ENCODE measurements at regions not wholly inside any gene's neighbourhood (a gene's known extent, or its start where the extent isn't known, plus 50 kb on each side); places are given as distances from the start of the nearest gene placed in this dataset.

GRCh38 chr20:6333110-6333509 lies 210.3 kb upstream of the FERMT1 start:
- TF ChIP-seq POLR2AphosphoS5 (IDR thresholded peaks at IDR 0.05; ENCODE audit: low read depth, low read length), result no peak
- no peak for TF ChIP-seq FOXP2 (optimal IDR thresholded peaks at IDR 0.05; ENCODE audit: borderline replicate concordance, extremely low read depth, extremely low read length, insufficient read depth)
- no peak for TF ChIP-seq TAF1 (IDR thresholded peaks at IDR 0.05; ENCODE audit: borderline replicate concordance, insufficient read depth, low read length)
- TF ChIP-seq SIN3A (IDR thresholded peaks at IDR 0.05; ENCODE audit: borderline replicate concordance, insufficient read depth, low read length), result no peak
- TF ChIP-seq REST (IDR thresholded peaks at IDR 0.05; ENCODE audit: insufficient read depth in 1 of 2, low read depth in 2 of 2, low read length in 2 of 2), result no peak

- TF ChIP-seq SIN3A (IDR thresholded peaks at IDR 0.05; ENCODE audit: borderline replicate concordance, insufficient read depth, low read length) (no peak), POLR2AphosphoS5 (IDR thresholded peaks at IDR 0.05; ENCODE audit: low read depth, low read length) (no peak), TAF1 (IDR thresholded peaks at IDR 0.05; ENCODE audit: borderline replicate concordance, insufficient read depth, low read length) (no peak), FOXP2 (optimal IDR thresholded peaks at IDR 0.05; ENCODE audit: borderline replicate concordance, extremely low read depth, extremely low read length, insufficient read depth) (no peak), REST (IDR thresholded peaks at IDR 0.05; ENCODE audit: insufficient read depth in 1 of 2, low read depth in 2 of 2, low read length in 2 of 2) (no peak)
These were observed 189.2 kb upstream of the FERMT1 start for GRCh38 chr20:6311841-6312655.

GRCh38 chr20:6311097-6311496 lies 188.3 kb upstream of the FERMT1 start:
- TF ChIP-seq REST (IDR thresholded peaks at IDR 0.05; ENCODE audit: insufficient read depth in 1 of 2, low read depth in 2 of 2, low read length in 2 of 2) (no peak), FOXP2 (optimal IDR thresholded peaks at IDR 0.05; ENCODE audit: borderline replicate concordance, extremely low read depth, extremely low read length, insufficient read depth) (no peak), TAF1 (IDR thresholded peaks at IDR 0.05; ENCODE audit: borderline replicate concordance, insufficient read depth, low read length) (no peak), SIN3A (IDR thresholded peaks at IDR 0.05; ENCODE audit: borderline replicate concordance, insufficient read depth, low read length) (no peak), POLR2AphosphoS5 (IDR thresholded peaks at IDR 0.05; ENCODE audit: low read depth, low read length) (no peak)

- TF ChIP-seq REST (IDR thresholded peaks at IDR 0.05; ENCODE audit: insufficient read depth in 1 of 2, low read depth in 2 of 2, low read length in 2 of 2) (no peak), POLR2AphosphoS5 (IDR thresholded peaks at IDR 0.05; ENCODE audit: low read depth, low read length) (no peak), TAF1 (IDR thresholded peaks at IDR 0.05; ENCODE audit: borderline replicate concordance, insufficient read depth, low read length) (no peak), SIN3A (IDR thresholded peaks at IDR 0.05; ENCODE audit: borderline replicate concordance, insufficient read depth, low read length) (no peak), FOXP2 (optimal IDR thresholded peaks at IDR 0.05; ENCODE audit: borderline replicate concordance, extremely low read depth, extremely low read length, insufficient read depth) (no peak)
These were observed 182.7 kb upstream of the FERMT1 start for GRCh38 chr20:6305536-6305935.

All from PFSK-1 (cell line).